GM23338 (cell line): ENCODE measurements at regions not wholly inside any gene's neighbourhood (a gene's known extent, or its start where the extent isn't known, plus 50 kb on each side); places are given as distances from the start of the nearest gene placed in this dataset.

Experiments
- CTCF ChIP-seq, 2 experiments: fragments of 200-600 bp in 1 of 2; sonication (generic) in 1 of 2; conservative IDR thresholded peaks; 2 replicates each; pipeline versions ENCODE4 v1.5.1 to v1.6.1; 2016 to 2017; ENCODE audit warnings: antibody characterized with exemption in 2 of 2, low read depth in 2 of 2, mild to moderate bottlenecking in 2 of 2, moderate library complexity in 1 of 2
- EZH2 ChIP-seq: fragments of 200-600 bp; sonication (generic); IDR thresholded peaks from one replicate; pipeline ENCODE4 v1.8.0; 2017; ENCODE audit warnings: antibody characterized with exemption, mild to moderate bottlenecking, low read depth; ENCODE audit not compliant: unreplicated experiment
- EZH2phosphoT487 ChIP-seq: fragments of 200-600 bp; sonication (generic); IDR thresholded peaks from one replicate; pipeline ENCODE4 v1.8.1; 2018; ENCODE audit warnings: antibody characterized with exemption; ENCODE audit not compliant: unreplicated experiment
- JUNB ChIP-seq: IDR thresholded peaks from one replicate; pipeline ENCODE4 v1.6.1; 2016; ENCODE audit warnings: antibody characterized with exemption; ENCODE audit not compliant: unreplicated experiment
- POLR2AphosphoS5 ChIP-seq: IDR thresholded peaks from 2 replicates; pipeline ENCODE4 v1.6.1; 2016; ENCODE audit warnings: antibody characterized with exemption, low read depth

- TF ChIP-seq EZH2 = no peak
- no peak for TF ChIP-seq CTCF (conservative IDR thresholded peaks at IDR 0.05; ENCODE audit: low read depth in 2 of 2)
- TF ChIP-seq POLR2AphosphoS5 = no peak
- no peak for TF ChIP-seq JUNB
- TF ChIP-seq EZH2phosphoT487 = no peak
Observed at GRCh38 chr11:81070948-81071347, 1630.1 kb upstream of the TENM4 start.
